DOHH2 (cell line): ENCODE measurements at regions not wholly inside any gene's neighbourhood (a gene's known extent, or its start where the extent isn't known, plus 50 kb on each side); places are given as distances from the start of the nearest gene placed in this dataset.

Experiments
- H3F3A ChIP-seq: fragments of 200-600 bp; sonication (generic), shearing (Covaris generic); 2 replicates; pipeline ENCODE4 v1.6.0; 2016; ENCODE audit warnings: antibody characterized with exemption, mild to moderate bottlenecking; ENCODE audit not compliant: control insufficient read depth, insufficient read depth
- H3K27ac ChIP-seq: fragments of 200-600 bp; sonication (generic); 2 replicates; pipeline ENCODE4 v1.5.1; 2014; ENCODE audit warnings: low read depth, mild to moderate bottlenecking, low read length, moderate library complexity
- H3K27me3 ChIP-seq: fragments of 200-600 bp; sonication (generic); 2 replicates; pipeline ENCODE4 v1.6.1; 2014; ENCODE audit warnings: mild to moderate bottlenecking, low read length, mixed read lengths; ENCODE audit not compliant: control insufficient read depth
- H3K36me3 ChIP-seq: fragments of 200-600 bp; sonication (generic); 2 replicates; pipeline ENCODE4 v1.6.1; 2014; ENCODE audit warnings: mild to moderate bottlenecking, low read length, moderate library complexity, mixed read lengths; ENCODE audit not compliant: control insufficient read depth
- H3K4me1 ChIP-seq: fragments of 200-600 bp; sonication (generic); 2 replicates; pipeline ENCODE4 v1.6.1; 2014; ENCODE audit warnings: mild to moderate bottlenecking, low read length, mixed read lengths; ENCODE audit not compliant: control insufficient read depth
- H3K4me2 ChIP-seq: fragments of 200-600 bp; sonication (generic); 2 replicates; pipeline ENCODE4 v1.6.0; 2014; ENCODE audit warnings: mild to moderate bottlenecking, low read length, moderate library complexity
- H3K4me3 ChIP-seq: fragments of 200-600 bp; sonication (generic); 2 replicates; pipeline ENCODE4 v1.5.1; 2014; ENCODE audit warnings: mild to moderate bottlenecking, low read length, mixed read lengths
- H3K79me2 ChIP-seq: fragments of 200-600 bp; sonication (generic); 2 replicates; pipeline ENCODE4 v1.6.1; 2014; ENCODE audit warnings: mild to moderate bottlenecking, low read length, mixed read lengths; ENCODE audit not compliant: control insufficient read depth
- H3K9me2 ChIP-seq: fragments of 200-600 bp; sonication (generic); replicated peaks from 2 replicates; pipeline ENCODE4 v1.6.1; 2014; ENCODE audit warnings: mild to moderate bottlenecking, low read length, mixed read lengths; ENCODE audit not compliant: control insufficient read depth
- H3K9me3 ChIP-seq: fragments of 200-600 bp; sonication (generic); 2 replicates; pipeline ENCODE4 v1.6.1; 2014; ENCODE audit warnings: antibody characterized with exemption, low read length, mixed read lengths; ENCODE audit not compliant: control insufficient read depth, insufficient read depth
- H4K20me1 ChIP-seq: fragments of 200-600 bp; sonication (generic); 2 replicates; pipeline ENCODE4 v1.6.0; 2014; ENCODE audit warnings: low read depth, mild to moderate bottlenecking, antibody characterized with exemption, low read length, moderate library complexity; ENCODE audit not compliant: control insufficient read depth, insufficient read depth
- EZH2phosphoT487 ChIP-seq: fragments of 200-600 bp; sonication (generic); IDR thresholded peaks from 2 replicates; pipeline ENCODE4 v1.6.1; 2017; ENCODE audit warnings: borderline replicate concordance, mild to moderate bottlenecking, antibody characterized with exemption, low read length, moderate library complexity, mixed read lengths
- TF ChIP-seq, protein P1 (sequence below): fragments of 200-600 bp; sonication (generic); IDR thresholded peaks from one replicate; pipeline ENCODE4 v1.5.1; 2014; ENCODE audit warnings: antibody characterized with exemption, mild to moderate bottlenecking, low read depth, low read length; ENCODE audit not compliant: poor library complexity, severe bottlenecking

DNA sequence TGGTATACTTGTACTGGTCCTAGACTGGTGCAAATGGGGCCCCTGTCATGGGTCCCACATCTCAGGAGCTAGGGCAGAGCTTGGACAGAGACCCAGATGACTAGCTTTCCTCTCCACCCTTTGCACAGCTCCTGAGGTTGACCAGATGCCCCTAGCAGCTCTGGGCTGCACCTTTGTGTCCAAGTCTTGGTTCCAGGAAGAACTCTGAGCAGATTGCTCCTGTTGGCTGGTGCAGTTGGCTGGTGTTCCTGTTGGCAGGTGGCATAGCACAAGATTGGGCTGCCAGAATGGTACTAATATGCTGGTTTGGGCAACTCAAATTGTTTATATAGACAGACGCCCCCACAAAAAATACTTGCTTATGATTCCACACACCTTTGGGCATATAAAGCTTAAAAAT, 89.4 kb upstream of the EZR start:
- Histone ChIP-seq H3K4me2 (no peak overlapping the region), H3K27ac (no peak overlapping the region), H4K20me1 (no peaks in the 10 kb centered on the region), H3K9me2 (no peaks in the 10 kb centered on the region), H3K4me1 (peaks cover 46% of the 10 kb centered on the region), H3F3A (peaks cover 18% of the 10 kb centered on the region), H3K9me3 (peaks cover 32% of the 10 kb centered on the region), H3K36me3 (peaks cover 10% of the 10 kb centered on the region), H3K4me3 (no peak overlapping the region), H3K27me3 (no peaks in the 10 kb centered on the region), H3K79me2 (no peaks in the 10 kb centered on the region; the same call in 1 of the 2 replicates)
- TF ChIP-seq, protein P1, sequence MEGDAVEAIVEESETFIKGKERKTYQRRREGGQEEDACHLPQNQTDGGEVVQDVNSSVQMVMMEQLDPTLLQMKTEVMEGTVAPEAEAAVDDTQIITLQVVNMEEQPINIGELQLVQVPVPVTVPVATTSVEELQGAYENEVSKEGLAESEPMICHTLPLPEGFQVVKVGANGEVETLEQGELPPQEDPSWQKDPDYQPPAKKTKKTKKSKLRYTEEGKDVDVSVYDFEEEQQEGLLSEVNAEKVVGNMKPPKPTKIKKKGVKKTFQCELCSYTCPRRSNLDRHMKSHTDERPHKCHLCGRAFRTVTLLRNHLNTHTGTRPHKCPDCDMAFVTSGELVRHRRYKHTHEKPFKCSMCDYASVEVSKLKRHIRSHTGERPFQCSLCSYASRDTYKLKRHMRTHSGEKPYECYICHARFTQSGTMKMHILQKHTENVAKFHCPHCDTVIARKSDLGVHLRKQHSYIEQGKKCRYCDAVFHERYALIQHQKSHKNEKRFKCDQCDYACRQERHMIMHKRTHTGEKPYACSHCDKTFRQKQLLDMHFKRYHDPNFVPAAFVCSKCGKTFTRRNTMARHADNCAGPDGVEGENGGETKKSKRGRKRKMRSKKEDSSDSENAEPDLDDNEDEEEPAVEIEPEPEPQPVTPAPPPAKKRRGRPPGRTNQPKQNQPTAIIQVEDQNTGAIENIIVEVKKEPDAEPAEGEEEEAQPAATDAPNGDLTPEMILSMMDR: no peak

DNA sequence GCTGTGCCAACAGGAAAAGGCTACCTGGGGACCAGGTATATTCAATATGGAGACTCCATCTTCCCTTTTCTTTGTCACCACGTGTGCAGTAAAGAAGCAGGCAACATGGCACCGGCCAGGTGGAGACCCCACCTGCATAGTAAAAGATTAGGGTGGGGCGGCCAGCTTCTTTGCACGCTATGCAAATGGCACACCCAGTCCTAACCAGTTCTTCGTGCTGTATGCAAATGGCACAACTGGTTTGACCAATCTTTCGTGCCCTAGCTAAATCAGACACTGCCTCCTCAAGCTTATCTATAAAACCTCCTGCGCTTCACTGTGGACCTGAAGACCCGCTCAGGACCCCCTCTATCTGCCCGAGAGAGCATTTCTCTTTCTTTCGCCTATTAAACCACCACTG, 88.8 kb upstream of the EZR start:
- no peaks in the 10 kb centered on the region; the same call in 1 of the 2 replicates for H3K79me2 ChIP-seq
- no peak overlapping the region for H3K4me2 ChIP-seq
- H3K27ac ChIP-seq: no peak overlapping the region
- H3K27me3 ChIP-seq: no peaks in the 10 kb centered on the region
- peaks cover 10% of the 10 kb centered on the region for H3K36me3 ChIP-seq
- H3F3A ChIP-seq: peaks cover 18% of the 10 kb centered on the region
- no peak overlapping the region for H3K4me3 ChIP-seq
- H3K9me2 ChIP-seq: no peaks in the 10 kb centered on the region
- no peaks in the 10 kb centered on the region for H4K20me1 ChIP-seq
- TF ChIP-seq EZH2phosphoT487: no peak
- peaks cover 36% of the 10 kb centered on the region for H3K9me3 ChIP-seq
- peaks cover 45% of the 10 kb centered on the region for H3K4me1 ChIP-seq

- Histone ChIP-seq H3K27ac (no peak overlapping the region), H3K79me2 (no peaks in the 10 kb centered on the region; the same call in 1 of the 2 replicates), H3K4me1 (peaks cover 35% of the 10 kb centered on the region), H3K9me2 (no peaks in the 10 kb centered on the region), H3K27me3 (no peaks in the 10 kb centered on the region), H3F3A (peaks cover 18% of the 10 kb centered on the region), H3K4me3 (no peak overlapping the region), H3K36me3 (peaks cover 6% of the 10 kb centered on the region; the same call in 1 of the 2 replicates), H3K4me2 (no peak overlapping the region), H4K20me1 (no peaks in the 10 kb centered on the region), H3K9me3 (peaks cover 36% of the 10 kb centered on the region)
- TF ChIP-seq EZH2phosphoT487: no peak
- TF ChIP-seq, protein P1: no peak
These were observed 87.8 kb upstream of the EZR start for GRCh38 chr6:158906926-158907325.

DNA sequence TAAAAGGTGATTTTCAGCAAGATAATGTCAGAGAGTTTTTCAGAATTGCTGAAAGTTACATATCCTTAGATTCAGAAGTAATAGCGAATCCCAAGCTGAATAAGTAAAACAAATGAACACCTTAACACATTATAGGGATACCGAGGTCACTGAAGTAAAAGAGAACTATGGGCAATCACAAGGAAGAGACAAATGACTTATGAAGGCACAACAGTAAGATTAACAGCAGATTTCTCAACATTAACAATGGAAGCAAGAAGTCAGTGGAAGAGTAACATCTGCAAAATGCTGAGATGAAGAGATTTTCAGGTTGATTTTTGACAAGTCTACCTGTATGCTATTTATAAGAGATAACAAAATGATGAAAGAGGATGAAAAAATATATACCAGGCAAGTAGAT, 86.1 kb upstream of the EZR start:
- Histone ChIP-seq H3F3A (peaks cover 3% of the 10 kb centered on the region), H3K4me1 (peaks cover 18% of the 10 kb centered on the region), H3K79me2 (no peaks in the 10 kb centered on the region), H3K36me3 (peaks cover 6% of the 10 kb centered on the region; the same call in 1 of the 2 replicates), H3K9me3 (peaks cover 36% of the 10 kb centered on the region), H3K27ac (no peak overlapping the region), H3K4me3 (no peak overlapping the region), H4K20me1 (no peaks in the 10 kb centered on the region), H3K4me2 (no peak overlapping the region), H3K9me2 (no peaks in the 10 kb centered on the region), H3K27me3 (no peaks in the 10 kb centered on the region)
- TF ChIP-seq, protein P1: no peak
- no peak for TF ChIP-seq EZH2phosphoT487
